BJ (cell line): ENCODE measurements at regions not wholly inside any gene's neighbourhood (a gene's known extent, or its start where the extent isn't known, plus 50 kb on each side); places are given as distances from the start of the nearest gene placed in this dataset.
"Not testable (repeated sequence)": the region's sequence is repeated elsewhere in the genome, so short reads cannot be mapped to it uniquely, and the experiment has no call there.

Experiments used
- CTCF ChIA-PET: fragments of 350-600 bp; formaldehyde crosslinking; extraction: SDS; loops from one replicate; lab custom pipeline; 2021; ENCODE audit warnings: antibody characterized with exemption, inconsistent platforms; lab: Yijun Ruan, JAX
- POLR2A ChIA-PET: fragments of 300-600 bp; sonication (Branson Sonifier 250); formaldehyde crosslinking; extraction: SDS; loops from one replicate; lab custom pipeline; 2021; ENCODE audit warnings: antibody characterized with exemption; lab: Charles Lee
- DNase-seq: peaks from one replicate; pipeline ENCODE4 v3.0.0-alpha.2; 2011; ENCODE audit warnings: low read depth
- H3K27me3 ChIP-seq: 2 replicates; pipeline ENCODE4 v1.6.0; 2011; ENCODE audit warnings: low read length; ENCODE audit not compliant: control insufficient read depth, insufficient read depth
- H3K36me3 ChIP-seq: 2 replicates; pipeline ENCODE4 v1.5.1; 2011; ENCODE audit warnings: low read length; ENCODE audit not compliant: control insufficient read depth, insufficient read depth
- H3K4me3 ChIP-seq: 2 replicates; pipeline ENCODE4 v1.5.1; 2011; ENCODE audit warnings: low read depth, mild to moderate bottlenecking, control low read depth, low read length
- TF ChIP-seq, protein P1 (sequence below): IDR thresholded peaks from 2 replicates; pipeline ENCODE4 v1.5.1; 2011; ENCODE audit warnings: low read depth, mild to moderate bottlenecking, control low read depth, inconsistent platforms, low read length, moderate library complexity; ENCODE audit not compliant: insufficient read depth

DNA sequence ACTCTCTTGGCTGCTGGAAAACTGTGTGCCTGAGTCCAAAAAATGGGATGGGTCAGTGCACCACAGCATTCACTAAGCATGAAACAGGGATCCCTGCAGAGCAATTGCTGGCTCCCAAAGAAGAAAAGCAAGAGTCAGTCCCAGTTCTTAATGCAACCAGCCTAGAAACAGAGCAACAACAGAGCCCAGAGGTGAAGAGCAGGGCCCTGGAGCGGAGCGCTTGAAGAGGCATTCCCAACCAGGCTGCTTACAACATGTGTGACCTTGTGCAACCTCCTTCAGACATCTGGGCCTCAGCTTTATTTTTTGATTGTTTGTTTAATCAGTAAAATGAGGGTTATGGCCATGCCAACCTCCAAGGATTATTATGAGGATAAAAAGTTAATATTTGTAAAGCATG is 543.7 kb upstream of the COBL start:
- no peaks in the 10 kb centered on the region for H3K27me3 ChIP-seq
- no peaks in the 10 kb centered on the region for H3K36me3 ChIP-seq
- ChIA-PET CTCF (no interaction called here), POLR2A (no interaction called here)
- TF ChIP-seq, protein P1, sequence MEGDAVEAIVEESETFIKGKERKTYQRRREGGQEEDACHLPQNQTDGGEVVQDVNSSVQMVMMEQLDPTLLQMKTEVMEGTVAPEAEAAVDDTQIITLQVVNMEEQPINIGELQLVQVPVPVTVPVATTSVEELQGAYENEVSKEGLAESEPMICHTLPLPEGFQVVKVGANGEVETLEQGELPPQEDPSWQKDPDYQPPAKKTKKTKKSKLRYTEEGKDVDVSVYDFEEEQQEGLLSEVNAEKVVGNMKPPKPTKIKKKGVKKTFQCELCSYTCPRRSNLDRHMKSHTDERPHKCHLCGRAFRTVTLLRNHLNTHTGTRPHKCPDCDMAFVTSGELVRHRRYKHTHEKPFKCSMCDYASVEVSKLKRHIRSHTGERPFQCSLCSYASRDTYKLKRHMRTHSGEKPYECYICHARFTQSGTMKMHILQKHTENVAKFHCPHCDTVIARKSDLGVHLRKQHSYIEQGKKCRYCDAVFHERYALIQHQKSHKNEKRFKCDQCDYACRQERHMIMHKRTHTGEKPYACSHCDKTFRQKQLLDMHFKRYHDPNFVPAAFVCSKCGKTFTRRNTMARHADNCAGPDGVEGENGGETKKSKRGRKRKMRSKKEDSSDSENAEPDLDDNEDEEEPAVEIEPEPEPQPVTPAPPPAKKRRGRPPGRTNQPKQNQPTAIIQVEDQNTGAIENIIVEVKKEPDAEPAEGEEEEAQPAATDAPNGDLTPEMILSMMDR, result no peak
- H3K4me3 ChIP-seq, result no peak overlapping the region
- DNase-seq, result no peak

DNA sequence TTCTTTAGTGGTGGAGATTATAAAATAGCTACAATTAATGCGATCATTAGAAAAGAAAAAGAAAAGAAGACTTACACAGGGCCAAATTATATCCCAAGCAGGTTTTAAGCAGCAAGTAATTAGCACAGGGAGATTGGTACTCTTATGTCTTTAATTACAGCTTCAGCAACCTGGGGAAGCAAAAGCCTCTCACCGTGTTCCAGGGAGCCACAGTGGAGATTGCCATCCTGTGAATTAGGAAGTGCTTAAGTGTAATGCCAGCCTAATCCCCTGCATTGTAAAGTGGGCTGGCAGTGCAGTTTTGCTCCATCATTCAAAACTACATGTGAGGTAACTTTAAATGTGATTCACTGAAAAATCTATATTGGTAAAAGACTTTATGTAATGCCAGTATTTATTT is 533.5 kb upstream of the COBL start:
- Histone ChIP-seq H3K36me3 (no peaks in the 10 kb centered on the region), H3K27me3 (no peaks in the 10 kb centered on the region), H3K4me3 (no peak overlapping the region)
- TF ChIP-seq, protein P1, result no peak
- ChIA-PET CTCF (interaction anchor here (0.5 kb wide), 1 partner anchor 358 kb away, joined by 3 read pairs; no protein-coding TSS in a partner anchor), POLR2A (no interaction called here)
- DNase-seq, result no peak

GRCh38 chr7:51847461-51848134 is 531.0 kb upstream of the COBL start:
- DNase-seq, result no peak
- H3K27me3 ChIP-seq, result no peaks in the 10 kb centered on the region
- POLR2A ChIA-PET, result no interaction called here
- H3K36me3 ChIP-seq, result no peaks in the 10 kb centered on the region
- CTCF ChIA-PET, result no interaction called here
- TF ChIP-seq, protein P1, result no peak
- no peak overlapping the region for H3K4me3 ChIP-seq

DNA sequence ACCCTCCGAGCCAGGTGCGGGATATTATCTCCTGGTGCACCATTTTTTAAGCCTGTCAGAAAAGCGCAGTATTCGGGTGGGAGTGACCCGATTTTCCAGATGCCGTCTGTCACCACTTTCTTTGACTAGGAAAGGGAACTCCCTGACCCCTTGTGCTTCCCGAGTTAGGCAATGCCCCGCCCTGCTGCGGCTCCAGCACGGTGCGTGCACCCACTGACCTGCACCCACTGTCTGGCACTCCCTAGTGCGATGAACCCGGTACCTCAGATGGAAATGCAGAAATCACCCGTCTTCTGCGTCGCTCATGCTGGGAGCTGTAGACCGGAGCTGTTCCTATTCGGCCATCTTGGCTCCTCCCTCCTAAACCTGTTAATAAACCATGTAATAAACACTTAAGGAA is 522.5 kb upstream of the COBL start:
- H3K27me3 ChIP-seq, H3K36me3 ChIP-seq, CTCF ChIA-PET, DNase-seq, POLR2A ChIA-PET, H3K4me3 ChIP-seq: not testable (repeated sequence)

GRCh38 chr7:51827631-51828030 is 511.0 kb upstream of the COBL start:
- Histone ChIP-seq H3K36me3 (no peaks in the 10 kb centered on the region), H3K4me3 (no peak overlapping the region), H3K27me3 (no peaks in the 10 kb centered on the region)
- CTCF ChIA-PET, result no interaction called here
- TF ChIP-seq, protein P1, result no peak
- DNase-seq, result no peak
- POLR2A ChIA-PET, result no interaction called here

- ChIA-PET POLR2A (no interaction called here), CTCF (interaction anchor here (1.0 kb wide), 1 partner anchor 10 kb away, joined by 3 read pairs; no protein-coding TSS in a partner anchor)
- DNase-seq, result no peak
- Histone ChIP-seq H3K4me3 (no peak overlapping the region), H3K27me3 (no peaks in the 10 kb centered on the region), H3K36me3 (no peaks in the 10 kb centered on the region)
- TF ChIP-seq, protein P1, result no peak
Measured at GRCh38 chr7:51824050-51824449, 507.4 kb upstream of the COBL start.
